ENCODE measurements at regions not wholly inside any gene's neighbourhood (a gene's known extent, or its start where the extent isn't known, plus 50 kb on each side); places are given as distances from the start of the nearest gene placed in this dataset.

DNA sequence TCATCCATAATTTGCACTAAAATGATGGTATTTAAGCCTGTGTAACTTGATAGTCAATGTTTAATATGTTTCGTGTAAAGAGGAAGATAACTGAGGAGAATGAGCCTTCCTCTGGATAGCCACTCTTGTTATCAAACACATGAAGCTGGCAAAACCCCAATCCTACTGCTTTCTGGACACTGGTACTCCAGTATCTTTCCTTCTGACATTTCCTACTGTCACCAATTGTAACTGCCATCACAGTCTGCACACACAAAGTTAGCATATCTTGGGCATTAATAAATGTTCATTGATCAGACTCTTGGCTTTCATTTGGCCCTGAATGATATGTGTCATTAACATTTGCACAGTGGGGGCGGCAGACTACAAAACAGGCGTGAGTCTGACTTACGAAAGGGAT, 419.1 kb downstream of the TMA16 start (continued):
- TF ChIP-seq, protein P1, sequence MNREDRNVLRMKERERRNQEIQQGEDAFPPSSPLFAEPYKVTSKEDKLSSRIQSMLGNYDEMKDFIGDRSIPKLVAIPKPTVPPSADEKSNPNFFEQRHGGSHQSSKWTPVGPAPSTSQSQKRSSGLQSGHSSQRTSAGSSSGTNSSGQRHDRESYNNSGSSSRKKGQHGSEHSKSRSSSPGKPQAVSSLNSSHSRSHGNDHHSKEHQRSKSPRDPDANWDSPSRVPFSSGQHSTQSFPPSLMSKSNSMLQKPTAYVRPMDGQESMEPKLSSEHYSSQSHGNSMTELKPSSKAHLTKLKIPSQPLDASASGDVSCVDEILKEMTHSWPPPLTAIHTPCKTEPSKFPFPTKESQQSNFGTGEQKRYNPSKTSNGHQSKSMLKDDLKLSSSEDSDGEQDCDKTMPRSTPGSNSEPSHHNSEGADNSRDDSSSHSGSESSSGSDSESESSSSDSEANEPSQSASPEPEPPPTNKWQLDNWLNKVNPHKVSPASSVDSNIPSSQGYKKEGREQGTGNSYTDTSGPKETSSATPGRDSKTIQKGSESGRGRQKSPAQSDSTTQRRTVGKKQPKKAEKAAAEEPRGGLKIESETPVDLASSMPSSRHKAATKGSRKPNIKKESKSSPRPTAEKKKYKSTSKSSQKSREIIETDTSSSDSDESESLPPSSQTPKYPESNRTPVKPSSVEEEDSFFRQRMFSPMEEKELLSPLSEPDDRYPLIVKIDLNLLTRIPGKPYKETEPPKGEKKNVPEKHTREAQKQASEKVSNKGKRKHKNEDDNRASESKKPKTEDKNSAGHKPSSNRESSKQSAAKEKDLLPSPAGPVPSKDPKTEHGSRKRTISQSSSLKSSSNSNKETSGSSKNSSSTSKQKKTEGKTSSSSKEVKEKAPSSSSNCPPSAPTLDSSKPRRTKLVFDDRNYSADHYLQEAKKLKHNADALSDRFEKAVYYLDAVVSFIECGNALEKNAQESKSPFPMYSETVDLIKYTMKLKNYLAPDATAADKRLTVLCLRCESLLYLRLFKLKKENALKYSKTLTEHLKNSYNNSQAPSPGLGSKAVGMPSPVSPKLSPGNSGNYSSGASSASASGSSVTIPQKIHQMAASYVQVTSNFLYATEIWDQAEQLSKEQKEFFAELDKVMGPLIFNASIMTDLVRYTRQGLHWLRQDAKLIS (CRISPR knock-in tag; IDR thresholded peaks at IDR 0.05; ENCODE audit: borderline replicate concordance) = no peak
- TF ChIP-seq MYBL2 (CRISPR knock-in tag; IDR thresholded peaks at IDR 0.05) (no peak), FOXK1 (CRISPR knock-in tag; IDR thresholded peaks at IDR 0.05) (no peak), TEAD1 (CRISPR knock-in tag; IDR thresholded peaks at IDR 0.05) (no peak), HMGA2 (CRISPR knock-in tag; IDR thresholded peaks at IDR 0.05) (no peak), JUN (CRISPR knock-in tag; IDR thresholded peaks at IDR 0.05) (no peak)
- TF ChIP-seq, protein P2, sequence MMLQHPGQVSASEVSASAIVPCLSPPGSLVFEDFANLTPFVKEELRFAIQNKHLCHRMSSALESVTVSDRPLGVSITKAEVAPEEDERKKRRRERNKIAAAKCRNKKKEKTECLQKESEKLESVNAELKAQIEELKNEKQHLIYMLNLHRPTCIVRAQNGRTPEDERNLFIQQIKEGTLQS (CRISPR knock-in tag; conservative IDR thresholded peaks at IDR 0.05) = no peak
- TF ChIP-seq, protein P3, sequence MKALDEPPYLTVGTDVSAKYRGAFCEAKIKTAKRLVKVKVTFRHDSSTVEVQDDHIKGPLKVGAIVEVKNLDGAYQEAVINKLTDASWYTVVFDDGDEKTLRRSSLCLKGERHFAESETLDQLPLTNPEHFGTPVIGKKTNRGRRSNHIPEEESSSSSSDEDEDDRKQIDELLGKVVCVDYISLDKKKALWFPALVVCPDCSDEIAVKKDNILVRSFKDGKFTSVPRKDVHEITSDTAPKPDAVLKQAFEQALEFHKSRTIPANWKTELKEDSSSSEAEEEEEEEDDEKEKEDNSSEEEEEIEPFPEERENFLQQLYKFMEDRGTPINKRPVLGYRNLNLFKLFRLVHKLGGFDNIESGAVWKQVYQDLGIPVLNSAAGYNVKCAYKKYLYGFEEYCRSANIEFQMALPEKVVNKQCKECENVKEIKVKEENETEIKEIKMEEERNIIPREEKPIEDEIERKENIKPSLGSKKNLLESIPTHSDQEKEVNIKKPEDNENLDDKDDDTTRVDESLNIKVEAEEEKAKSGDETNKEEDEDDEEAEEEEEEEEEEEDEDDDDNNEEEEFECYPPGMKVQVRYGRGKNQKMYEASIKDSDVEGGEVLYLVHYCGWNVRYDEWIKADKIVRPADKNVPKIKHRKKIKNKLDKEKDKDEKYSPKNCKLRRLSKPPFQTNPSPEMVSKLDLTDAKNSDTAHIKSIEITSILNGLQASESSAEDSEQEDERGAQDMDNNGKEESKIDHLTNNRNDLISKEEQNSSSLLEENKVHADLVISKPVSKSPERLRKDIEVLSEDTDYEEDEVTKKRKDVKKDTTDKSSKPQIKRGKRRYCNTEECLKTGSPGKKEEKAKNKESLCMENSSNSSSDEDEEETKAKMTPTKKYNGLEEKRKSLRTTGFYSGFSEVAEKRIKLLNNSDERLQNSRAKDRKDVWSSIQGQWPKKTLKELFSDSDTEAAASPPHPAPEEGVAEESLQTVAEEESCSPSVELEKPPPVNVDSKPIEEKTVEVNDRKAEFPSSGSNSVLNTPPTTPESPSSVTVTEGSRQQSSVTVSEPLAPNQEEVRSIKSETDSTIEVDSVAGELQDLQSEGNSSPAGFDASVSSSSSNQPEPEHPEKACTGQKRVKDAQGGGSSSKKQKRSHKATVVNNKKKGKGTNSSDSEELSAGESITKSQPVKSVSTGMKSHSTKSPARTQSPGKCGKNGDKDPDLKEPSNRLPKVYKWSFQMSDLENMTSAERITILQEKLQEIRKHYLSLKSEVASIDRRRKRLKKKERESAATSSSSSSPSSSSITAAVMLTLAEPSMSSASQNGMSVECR (CRISPR knock-in tag; IDR thresholded peaks at IDR 0.05; ENCODE audit: borderline replicate concordance) = no peak
- TF ChIP-seq, protein P4, sequence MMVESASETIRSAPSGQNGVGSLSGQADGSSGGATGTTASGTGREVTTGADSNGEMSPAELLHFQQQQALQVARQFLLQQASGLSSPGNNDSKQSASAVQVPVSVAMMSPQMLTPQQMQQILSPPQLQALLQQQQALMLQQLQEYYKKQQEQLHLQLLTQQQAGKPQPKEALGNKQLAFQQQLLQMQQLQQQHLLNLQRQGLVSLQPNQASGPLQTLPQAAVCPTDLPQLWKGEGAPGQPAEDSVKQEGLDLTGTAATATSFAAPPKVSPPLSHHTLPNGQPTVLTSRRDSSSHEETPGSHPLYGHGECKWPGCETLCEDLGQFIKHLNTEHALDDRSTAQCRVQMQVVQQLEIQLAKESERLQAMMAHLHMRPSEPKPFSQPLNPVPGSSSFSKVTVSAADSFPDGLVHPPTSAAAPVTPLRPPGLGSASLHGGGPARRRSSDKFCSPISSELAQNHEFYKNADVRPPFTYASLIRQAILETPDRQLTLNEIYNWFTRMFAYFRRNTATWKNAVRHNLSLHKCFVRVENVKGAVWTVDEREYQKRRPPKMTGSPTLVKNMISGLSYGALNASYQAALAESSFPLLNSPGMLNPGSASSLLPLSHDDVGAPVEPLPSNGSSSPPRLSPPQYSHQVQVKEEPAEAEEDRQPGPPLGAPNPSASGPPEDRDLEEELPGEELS (CRISPR knock-in tag; IDR thresholded peaks at IDR 0.05) = no peak
- TF ChIP-seq, protein P5, sequence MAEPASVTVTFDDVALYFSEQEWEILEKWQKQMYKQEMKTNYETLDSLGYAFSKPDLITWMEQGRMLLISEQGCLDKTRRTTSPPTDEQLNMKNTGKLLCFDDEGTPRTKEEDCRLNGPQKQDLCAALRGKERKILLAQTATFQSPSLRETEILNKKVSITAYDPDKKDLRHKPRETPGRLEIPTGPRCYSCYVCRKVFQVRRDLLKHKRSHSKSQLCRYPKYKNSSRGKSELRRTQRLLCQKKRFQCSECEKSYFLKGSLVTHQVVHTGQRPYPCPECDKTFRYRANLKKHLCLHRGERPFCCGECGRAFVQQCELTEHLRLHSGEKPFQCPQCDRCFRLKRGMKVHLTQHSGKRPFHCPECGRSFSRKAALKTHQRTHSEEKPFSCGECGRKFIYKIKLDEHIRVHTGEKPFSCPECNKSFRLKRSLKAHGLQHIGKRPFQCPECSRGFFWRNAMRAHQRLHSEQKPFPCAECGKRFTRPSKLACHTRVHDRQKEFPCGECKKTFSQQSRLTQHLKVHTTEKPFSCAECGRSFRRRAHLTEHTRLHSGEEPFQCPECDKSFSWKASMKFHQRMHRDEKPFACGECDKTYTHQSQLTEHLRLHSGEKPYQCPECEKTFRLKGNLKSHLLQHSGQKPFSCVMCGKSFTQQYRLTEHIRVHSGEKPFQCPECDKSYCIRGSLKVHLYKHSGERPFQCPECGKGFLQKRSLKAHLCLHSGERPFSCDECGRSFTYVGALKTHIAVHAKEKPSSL (CRISPR knock-in tag; conservative IDR thresholded peaks at IDR 0.05) = no peak

DNA sequence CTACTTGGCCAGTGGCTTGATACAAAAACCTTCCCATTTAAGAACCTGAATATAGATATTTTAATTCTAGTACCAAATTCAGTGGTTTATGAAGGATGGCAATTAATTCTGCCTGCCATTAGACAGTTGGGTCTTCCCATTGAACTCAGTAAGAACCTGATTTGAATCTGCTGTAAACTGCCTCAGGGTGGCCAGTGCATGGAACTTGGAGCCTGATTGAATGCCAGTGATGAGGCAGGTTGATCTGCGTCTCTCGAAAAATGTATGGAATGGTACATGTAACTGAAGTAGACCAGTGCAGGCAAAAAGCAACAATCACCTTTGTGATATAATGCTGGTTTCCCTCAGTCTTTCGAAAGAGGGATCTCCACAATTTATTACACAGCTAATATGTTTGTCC, 421.4 kb downstream of the TMA16 start:
- ATAC-seq = no peak
- TF ChIP-seq GABPB1 (CRISPR knock-in tag; IDR thresholded peaks at IDR 0.05) (no peak), ELF4 (CRISPR knock-in tag; IDR thresholded peaks at IDR 0.05; ENCODE audit: low read depth) (no peak), ZNF121 (CRISPR knock-in tag; IDR thresholded peaks at IDR 0.05) (no peak), ESRRA (CRISPR knock-in tag; IDR thresholded peaks at IDR 0.05; ENCODE audit: borderline replicate concordance) (no peak), FOXJ3 (CRISPR knock-in tag; IDR thresholded peaks at IDR 0.05; ENCODE audit: borderline replicate concordance) (no peak), IRF2 (CRISPR knock-in tag; IDR thresholded peaks at IDR 0.05; ENCODE audit: borderline replicate concordance, low read depth) (no peak), ETV6 (CRISPR knock-in tag; IDR thresholded peaks at IDR 0.05) (no peak), SMAD3 (CRISPR knock-in tag; IDR thresholded peaks at IDR 0.05; ENCODE audit: borderline replicate concordance) (no peak), NFE2L1 (CRISPR knock-in tag; IDR thresholded peaks at IDR 0.05) (no peak), EMX1 (CRISPR knock-in tag; IDR thresholded peaks at IDR 0.05) (no peak), SMAD4 (CRISPR knock-in tag; IDR thresholded peaks at IDR 0.05) (no peak), NR1H2 (CRISPR knock-in tag; IDR thresholded peaks at IDR 0.05) (no peak), HMGA2 (CRISPR knock-in tag; IDR thresholded peaks at IDR 0.05) (no peak)
- TF ChIP-seq, protein P6, sequence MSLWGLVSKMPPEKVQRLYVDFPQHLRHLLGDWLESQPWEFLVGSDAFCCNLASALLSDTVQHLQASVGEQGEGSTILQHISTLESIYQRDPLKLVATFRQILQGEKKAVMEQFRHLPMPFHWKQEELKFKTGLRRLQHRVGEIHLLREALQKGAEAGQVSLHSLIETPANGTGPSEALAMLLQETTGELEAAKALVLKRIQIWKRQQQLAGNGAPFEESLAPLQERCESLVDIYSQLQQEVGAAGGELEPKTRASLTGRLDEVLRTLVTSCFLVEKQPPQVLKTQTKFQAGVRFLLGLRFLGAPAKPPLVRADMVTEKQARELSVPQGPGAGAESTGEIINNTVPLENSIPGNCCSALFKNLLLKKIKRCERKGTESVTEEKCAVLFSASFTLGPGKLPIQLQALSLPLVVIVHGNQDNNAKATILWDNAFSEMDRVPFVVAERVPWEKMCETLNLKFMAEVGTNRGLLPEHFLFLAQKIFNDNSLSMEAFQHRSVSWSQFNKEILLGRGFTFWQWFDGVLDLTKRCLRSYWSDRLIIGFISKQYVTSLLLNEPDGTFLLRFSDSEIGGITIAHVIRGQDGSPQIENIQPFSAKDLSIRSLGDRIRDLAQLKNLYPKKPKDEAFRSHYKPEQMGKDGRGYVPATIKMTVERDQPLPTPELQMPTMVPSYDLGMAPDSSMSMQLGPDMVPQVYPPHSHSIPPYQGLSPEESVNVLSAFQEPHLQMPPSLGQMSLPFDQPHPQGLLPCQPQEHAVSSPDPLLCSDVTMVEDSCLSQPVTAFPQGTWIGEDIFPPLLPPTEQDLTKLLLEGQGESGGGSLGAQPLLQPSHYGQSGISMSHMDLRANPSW (CRISPR knock-in tag; conservative IDR thresholded peaks at IDR 0.05; ENCODE audit: low read depth) = no peak
- CTCF ChIA-PET = no interaction called here
- H3K36me3 Mint-ChIP-seq = no peaks in the 10 kb centered on the region
- peaks cover 8% of the 10 kb centered on the region for H3K4me1 Mint-ChIP-seq
- DNase-seq (ENCODE audit: low spot score) = no peak
- no peak overlapping the region for H3K27ac Mint-ChIP-seq
- H3K27me3 Mint-ChIP-seq (ENCODE audit: low read depth) = no peaks in the 10 kb centered on the region
- H3K4me3 Mint-ChIP-seq = no peak overlapping the region
- POLR2A ChIA-PET = no interaction called here
- H3K9me3 Mint-ChIP-seq = no peaks in the 10 kb centered on the region

All from WTC11 (cell line).